ENCODE measurements at regions not wholly inside any gene's neighbourhood (a gene's known extent, or its start where the extent isn't known, plus 50 kb on each side); places are given as distances from the start of the nearest gene placed in this dataset.
A peak's percentile ranks its signal among the peaks of the same experiment; 100 is the strongest.

DNA sequence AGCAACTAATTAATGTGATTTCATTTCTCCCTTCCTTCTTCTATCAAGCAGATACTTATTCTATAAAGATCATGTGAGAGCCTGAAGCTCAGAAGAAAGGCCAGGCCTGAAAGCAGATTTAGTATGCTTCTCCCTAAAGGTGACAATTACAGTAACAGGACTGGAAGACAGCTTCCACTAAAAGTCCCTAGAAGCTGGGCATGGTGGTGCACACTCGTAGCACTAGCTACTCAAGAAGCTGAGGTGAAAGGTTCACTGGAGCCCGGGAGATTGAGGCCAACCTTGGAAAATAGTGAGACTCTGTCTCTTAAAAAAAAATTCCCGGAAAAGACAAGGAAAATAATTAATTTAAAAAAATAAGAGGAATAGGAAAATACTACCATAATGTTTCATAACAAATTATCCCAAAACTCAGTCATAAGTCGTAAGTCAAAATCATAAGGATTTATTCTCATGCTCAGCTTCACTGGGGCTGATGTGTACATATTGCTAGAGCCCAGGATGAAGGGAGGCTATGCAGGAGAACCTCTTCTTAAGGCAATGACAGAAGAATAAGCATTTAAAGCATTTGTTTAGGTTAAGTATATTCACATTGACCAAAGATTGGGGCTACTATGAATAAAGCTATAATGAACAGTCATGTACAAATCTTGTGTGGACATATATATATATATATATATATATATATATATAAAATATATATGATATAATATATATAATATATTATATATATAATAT lies 210.8 kb upstream of the SMARCA2 start:
- no peaks in the 10 kb centered on the region for H3K9me3 ChIP-seq (ENCODE audit: low read depth)
- no peak for DNase-seq (ENCODE audit: low read depth in 1 of 2, low spot score in 1 of 2)
- H3K4me3 ChIP-seq: no peak overlapping the region
- H3K27ac ChIP-seq: no peak overlapping the region
- H3K27me3 ChIP-seq: no peaks in the 10 kb centered on the region
- H3K4me1 ChIP-seq (ENCODE audit: low read depth): no peaks in the 10 kb centered on the region
- no peaks in the 10 kb centered on the region for H3K36me3 ChIP-seq
- no peak for TF ChIP-seq CTCF (IDR thresholded peaks at IDR 0.05; ENCODE audit: low read depth, low read length)

- Histone ChIP-seq H3K27me3 (no peaks in the 10 kb centered on the region), H3K4me3 (no peak overlapping the region), H3K27ac (no peak overlapping the region), H3K9me3 (ENCODE audit: low read depth) (no peaks in the 10 kb centered on the region), H3K36me3 (no peaks in the 10 kb centered on the region), H3K4me1 (ENCODE audit: low read depth) (no peaks in the 10 kb centered on the region)
- no peak for TF ChIP-seq CTCF (IDR thresholded peaks at IDR 0.05; ENCODE audit: low read depth, low read length)
- no peak for DNase-seq (ENCODE audit: low read depth in 1 of 2, low spot score in 1 of 2)
Observed at GRCh38 chr9:1829719-1830118, 185.4 kb upstream of the SMARCA2 start.

DNA sequence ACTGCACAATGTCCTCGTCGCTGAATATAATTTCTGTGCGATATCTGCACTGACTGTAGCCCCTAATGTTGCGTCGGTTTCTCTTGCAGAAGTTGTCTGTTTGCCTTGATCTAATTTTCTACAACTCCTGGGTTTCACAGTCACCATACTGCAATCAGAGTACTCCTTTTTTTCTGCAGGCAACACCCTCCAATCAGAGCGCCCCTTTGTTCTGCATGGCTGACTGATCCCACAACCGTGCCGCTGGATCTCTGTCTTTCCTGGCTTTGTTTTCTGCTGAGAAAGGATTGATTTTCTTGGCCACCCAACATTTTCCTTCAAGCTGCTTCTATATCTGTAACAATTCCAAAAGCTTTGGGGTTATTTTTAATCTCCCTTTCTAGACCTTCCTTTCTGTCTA lies 182.2 kb upstream of the SMARCA2 start:
- Histone ChIP-seq H3K4me1 (ENCODE audit: low read depth) (no peaks in the 10 kb centered on the region), H3K36me3 (no peaks in the 10 kb centered on the region), H3K27me3 (no peaks in the 10 kb centered on the region), H3K9me3 (ENCODE audit: low read depth) (no peaks in the 10 kb centered on the region), H3K4me3 (no peak overlapping the region), H3K27ac (no peak overlapping the region)
- DNase-seq (ENCODE audit: low read depth in 1 of 2, low spot score in 1 of 2): no peak
- no peak for TF ChIP-seq CTCF (IDR thresholded peaks at IDR 0.05; ENCODE audit: low read depth, low read length)

- TF ChIP-seq CTCF (IDR thresholded peaks at IDR 0.05; ENCODE audit: low read depth, low read length): peak; percentile 39
- Histone ChIP-seq H3K4me3 (no peak overlapping the region), H3K4me1 (ENCODE audit: low read depth) (no peaks in the 10 kb centered on the region), H3K27me3 (no peaks in the 10 kb centered on the region), H3K27ac (no peak overlapping the region), H3K36me3 (no peaks in the 10 kb centered on the region), H3K9me3 (ENCODE audit: low read depth) (no peaks in the 10 kb centered on the region)
- DNase-seq (ENCODE audit: low read depth in 1 of 2, low spot score in 1 of 2): peak; percentile 17 to 26
Observed at GRCh38 chr9:1837453-1838084, 177.6 kb upstream of the SMARCA2 start.

GRCh38 chr9:1839909-1840308 lies 175.2 kb upstream of the SMARCA2 start:
- no peaks in the 10 kb centered on the region for H3K9me3 ChIP-seq (ENCODE audit: low read depth)
- H3K27ac ChIP-seq: no peak overlapping the region
- H3K36me3 ChIP-seq: no peaks in the 10 kb centered on the region
- DNase-seq (ENCODE audit: low read depth in 1 of 2, low spot score in 1 of 2): no peak
- TF ChIP-seq CTCF (IDR thresholded peaks at IDR 0.05; ENCODE audit: low read depth, low read length): no peak
- no peaks in the 10 kb centered on the region for H3K27me3 ChIP-seq
- no peaks in the 10 kb centered on the region for H3K4me1 ChIP-seq (ENCODE audit: low read depth)
- no peak overlapping the region for H3K4me3 ChIP-seq
